ENCODE measurements at regions not wholly inside any gene's neighbourhood (a gene's known extent, or its start where the extent isn't known, plus 50 kb on each side); places are given as distances from the start of the nearest gene placed in this dataset.

- no peak for TF ChIP-seq CTCF (IDR thresholded peaks at IDR 0.05; ENCODE audit: insufficient read depth, low read depth, low read length)
- no peak overlapping the region for H3K4me3 ChIP-seq (ENCODE audit: low read depth, low read length)
- no peak for DNase-seq (ENCODE audit: low read depth)
These were observed 599.3 kb upstream of the ZEB2 start for GRCh38 chr2:145119225-145119624.

DNA sequence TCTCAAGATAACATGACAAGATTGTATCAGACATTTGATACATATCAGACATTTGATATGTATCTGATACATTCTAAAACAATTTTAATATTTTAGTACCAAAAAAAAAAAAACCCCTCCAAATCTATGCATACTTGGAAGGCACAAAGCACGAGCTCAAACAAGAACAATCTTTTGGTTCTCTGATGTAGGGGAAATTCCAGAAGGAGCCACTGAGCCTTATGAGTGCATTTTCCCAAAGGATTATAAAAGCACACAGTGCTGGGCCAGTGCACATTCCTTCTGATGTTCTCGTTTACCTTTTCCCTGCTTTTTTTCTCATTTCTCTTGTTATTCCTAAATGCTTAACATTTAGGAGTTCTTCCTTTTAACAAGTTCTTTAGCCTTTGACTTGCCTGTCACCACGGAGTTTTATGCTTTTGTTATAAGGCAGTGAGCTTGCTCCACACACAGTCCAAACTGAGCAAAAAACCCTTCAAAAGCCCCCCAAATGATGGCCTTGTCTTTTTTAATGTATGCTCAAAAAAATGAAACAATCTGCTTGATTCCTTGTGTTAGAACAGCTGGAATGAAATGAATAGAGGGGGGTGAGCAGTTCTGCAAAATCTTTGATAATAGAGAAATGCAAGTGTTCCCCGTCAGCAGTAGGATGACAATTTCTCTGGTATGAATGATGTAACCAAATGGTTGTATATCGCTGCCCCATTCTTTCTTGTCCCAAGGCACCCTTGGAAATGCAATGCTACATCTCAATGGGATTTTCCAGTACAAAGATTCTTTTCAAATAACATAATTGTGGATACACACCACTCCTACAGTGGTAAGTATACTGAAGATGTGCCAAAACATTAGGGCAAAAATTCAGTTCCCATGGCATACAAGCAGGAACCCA, 597.2 kb upstream of the ZEB2 start:
- no peak overlapping the region for H3K4me3 ChIP-seq (ENCODE audit: low read depth, low read length)
- no peak for DNase-seq (ENCODE audit: low read depth)
- no peak for TF ChIP-seq CTCF (IDR thresholded peaks at IDR 0.05; ENCODE audit: insufficient read depth, low read depth, low read length)

DNA sequence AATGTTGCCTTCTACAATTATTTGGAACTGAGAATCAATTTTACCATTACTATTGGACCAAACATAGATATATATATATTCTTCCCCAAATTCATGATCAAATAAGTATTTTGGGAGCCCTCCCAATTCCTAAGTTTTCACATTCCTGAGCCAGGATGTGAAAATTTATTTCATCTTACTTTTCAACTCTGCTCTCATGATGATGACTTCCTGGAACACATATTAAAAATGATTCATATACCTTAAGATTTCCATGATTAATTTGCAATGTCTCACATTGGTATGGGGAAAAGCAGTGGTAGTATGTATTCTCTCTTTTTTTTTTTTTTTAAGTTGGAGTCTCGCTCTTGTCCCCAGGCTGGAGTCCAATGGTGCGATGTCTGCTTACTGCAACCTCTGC, 596.1 kb upstream of the ZEB2 start:
- no peak overlapping the region for H3K4me3 ChIP-seq (ENCODE audit: low read depth, low read length)
- TF ChIP-seq CTCF (IDR thresholded peaks at IDR 0.05; ENCODE audit: insufficient read depth, low read depth, low read length): no peak
- DNase-seq (ENCODE audit: low read depth): no peak

- DNase-seq (ENCODE audit: low read depth): peak; percentile 39
- TF ChIP-seq CTCF (IDR thresholded peaks at IDR 0.05; ENCODE audit: insufficient read depth, low read depth, low read length): no peak
- no peak overlapping the region for H3K4me3 ChIP-seq (ENCODE audit: low read depth, low read length)
These were observed 594.8 kb upstream of the ZEB2 start for GRCh38 chr2:145114726-145115125.

- DNase-seq (ENCODE audit: low read depth): no peak
- TF ChIP-seq CTCF (IDR thresholded peaks at IDR 0.05; ENCODE audit: insufficient read depth, low read depth, low read length): no peak
- H3K4me3 ChIP-seq (ENCODE audit: low read depth, low read length): no peak overlapping the region
These were observed 592.5 kb upstream of the ZEB2 start for GRCh38 chr2:145112467-145112866.

GRCh38 chr2:145110668-145111356, 590.9 kb upstream of the ZEB2 start:
- no peak for DNase-seq (ENCODE audit: low read depth)
- no peak overlapping the region for H3K4me3 ChIP-seq (ENCODE audit: low read depth, low read length)
- no peak for TF ChIP-seq CTCF (IDR thresholded peaks at IDR 0.05; ENCODE audit: insufficient read depth, low read depth, low read length)
